Neural progenitor cell (in vitro differentiated cells): ENCODE measurements at regions not wholly inside any gene's neighbourhood (a gene's known extent, or its start where the extent isn't known, plus 50 kb on each side); places are given as distances from the start of the nearest gene placed in this dataset.

ENCODE experiments used
- CTCF ChIP-seq: fragments of 200-600 bp; sonication (generic); IDR thresholded peaks from 2 replicates; pipeline ENCODE4 v1.5.1; 2017; ENCODE audit warnings: antibody characterized with exemption, mild to moderate bottlenecking
- EZH2 ChIP-seq: fragments of 200-600 bp; sonication (generic); IDR thresholded peaks from 2 replicates; pipeline ENCODE4 v1.6.1; 2017; ENCODE audit warnings: antibody characterized with exemption, mild to moderate bottlenecking, moderate library complexity
- EZH2phosphoT487 ChIP-seq: fragments of 200-600 bp; sonication (generic); IDR thresholded peaks from 2 replicates; pipeline ENCODE4 v1.6.1; 2017; ENCODE audit warnings: antibody characterized with exemption

DNA sequence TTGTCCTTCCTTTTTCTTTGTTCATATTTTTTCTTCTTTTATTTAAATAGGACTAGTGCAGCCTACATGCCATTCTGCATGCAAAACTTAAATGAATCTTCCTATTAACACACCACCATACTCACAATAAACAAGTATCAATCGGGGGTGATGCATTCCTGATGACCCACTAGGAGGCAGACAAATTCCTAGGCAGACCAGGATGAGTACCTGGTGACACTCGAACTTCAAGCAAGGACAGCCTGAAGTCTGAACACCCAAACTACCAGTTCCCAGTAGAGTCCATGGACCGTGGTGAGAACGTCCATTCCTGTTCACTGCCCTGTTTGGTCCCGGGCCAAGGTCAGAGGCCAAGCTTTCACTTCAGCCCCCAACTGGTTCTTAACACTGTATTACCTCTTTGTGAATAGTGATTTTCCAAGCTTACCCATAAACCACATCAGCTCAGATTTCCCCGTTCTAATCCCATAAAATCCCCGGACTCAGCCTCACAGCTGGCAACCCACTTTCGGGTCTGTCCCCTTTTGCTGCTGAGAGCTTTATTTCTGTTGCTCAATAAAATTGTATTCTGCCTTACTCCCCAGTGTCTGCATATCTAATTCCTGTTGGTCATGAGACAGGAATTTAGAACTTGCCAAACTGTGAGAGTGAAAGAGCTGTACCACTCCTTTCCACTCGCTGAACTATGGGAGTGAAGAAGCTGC, 1286.6 kb downstream of the FSTL5 start:
- peak; percentile 16 for TF ChIP-seq CTCF
- no peak for TF ChIP-seq EZH2
- TF ChIP-seq EZH2phosphoT487 = no peak
